GM21825 (cell line): ENCODE measurements at regions not wholly inside any gene's neighbourhood (a gene's known extent, or its start where the extent isn't known, plus 50 kb on each side); places are given as distances from the start of the nearest gene placed in this dataset.

Experiments
- ATAC-seq: cut with Tn5 transposase; IDR thresholded peaks from one replicate; pipeline ENCODE4 v1.9.1; 2021; ENCODE audit warnings: mild to moderate bottlenecking, moderate library complexity; ENCODE audit not compliant: unreplicated experiment

DNA sequence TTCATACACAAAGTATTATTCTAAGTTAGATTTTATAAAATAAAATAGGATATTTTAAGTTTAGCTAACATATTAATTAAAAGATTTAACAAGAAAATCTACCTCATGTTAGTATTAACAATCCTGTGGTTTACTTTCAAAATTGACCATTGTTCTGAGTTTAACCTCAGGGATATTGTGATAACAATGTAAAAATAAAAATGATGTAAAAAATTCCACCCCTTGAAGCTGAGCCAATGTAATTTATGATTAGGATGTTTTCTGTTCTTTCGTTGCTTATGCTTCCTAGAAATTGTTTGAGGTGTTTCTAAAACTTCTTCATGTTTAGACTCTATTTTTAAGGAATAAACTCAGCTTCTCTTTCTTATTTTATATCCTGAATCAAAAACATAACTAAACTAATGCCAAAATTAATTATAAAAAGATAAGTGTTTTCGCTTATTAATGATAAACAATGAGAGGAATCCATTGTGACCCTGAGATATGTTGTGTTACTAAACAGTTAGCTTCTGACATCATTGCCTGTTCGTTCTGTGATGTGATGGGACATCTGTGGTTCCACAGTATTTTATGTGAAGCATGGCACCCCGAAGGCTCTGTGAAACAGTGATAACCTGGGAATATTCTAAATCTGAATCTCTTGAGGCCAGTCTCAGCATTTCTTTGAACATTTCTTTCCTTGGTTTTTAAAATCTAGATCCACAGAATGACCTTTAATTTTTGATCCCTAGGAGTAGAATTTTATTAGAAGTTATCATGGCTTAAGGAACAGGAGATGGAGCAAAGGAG, 340.8 kb downstream of the ARL4A start:
- no peak for ATAC-seq

GRCh38 chr7:13028825-13029099, 341.3 kb downstream of the ARL4A start:
- ATAC-seq, result no peak

DNA sequence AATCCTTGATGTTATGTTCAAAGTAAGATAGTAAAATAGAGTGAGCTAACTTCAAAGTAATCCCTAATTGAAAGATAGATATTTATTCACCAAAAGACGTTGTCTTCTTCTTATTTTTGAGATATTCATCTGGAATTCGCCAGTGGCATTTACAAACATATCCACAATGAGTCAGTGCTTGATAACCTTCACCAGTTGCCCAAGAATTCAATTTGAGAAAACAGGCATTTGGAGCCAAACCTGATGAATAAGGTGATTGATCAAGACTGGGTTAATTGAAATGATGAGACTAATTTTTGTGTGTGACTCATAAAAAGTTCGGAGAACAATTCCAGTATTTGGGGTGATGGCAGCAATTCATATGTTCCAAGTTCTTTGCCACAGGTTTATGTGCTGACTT, 344.0 kb downstream of the ARL4A start:
- ATAC-seq, result no peak

GRCh38 chr7:13032084-13032483, 344.7 kb downstream of the ARL4A start:
- no peak for ATAC-seq

- no peak for ATAC-seq
Observed at GRCh38 chr7:13032576-13032975, 345.1 kb downstream of the ARL4A start.

GRCh38 chr7:13034693-13035092, 347.3 kb downstream of the ARL4A start:
- no peak for ATAC-seq

DNA sequence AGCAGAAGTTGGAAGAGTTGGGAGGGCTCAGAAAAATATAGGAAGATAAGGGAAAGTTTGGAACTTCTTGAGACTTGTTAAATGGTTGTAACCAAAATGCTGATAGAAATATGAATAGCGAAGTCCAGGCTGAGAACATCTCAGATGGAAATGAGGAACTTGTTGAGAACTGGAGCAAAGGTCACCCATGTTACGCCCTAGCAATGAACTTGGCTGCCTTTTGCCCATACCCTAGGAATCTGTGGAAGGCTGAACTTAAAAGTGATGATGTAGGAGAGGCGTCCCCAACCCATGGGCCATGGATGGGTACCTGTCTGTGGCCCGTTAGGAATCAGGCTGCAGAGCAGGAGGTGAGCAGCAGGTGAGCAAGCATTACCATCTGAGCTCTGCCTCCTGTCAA, 347.8 kb downstream of the ARL4A start:
- ATAC-seq, result no peak

GRCh38 chr7:13036256-13036780, 348.9 kb downstream of the ARL4A start:
- no peak for ATAC-seq

DNA sequence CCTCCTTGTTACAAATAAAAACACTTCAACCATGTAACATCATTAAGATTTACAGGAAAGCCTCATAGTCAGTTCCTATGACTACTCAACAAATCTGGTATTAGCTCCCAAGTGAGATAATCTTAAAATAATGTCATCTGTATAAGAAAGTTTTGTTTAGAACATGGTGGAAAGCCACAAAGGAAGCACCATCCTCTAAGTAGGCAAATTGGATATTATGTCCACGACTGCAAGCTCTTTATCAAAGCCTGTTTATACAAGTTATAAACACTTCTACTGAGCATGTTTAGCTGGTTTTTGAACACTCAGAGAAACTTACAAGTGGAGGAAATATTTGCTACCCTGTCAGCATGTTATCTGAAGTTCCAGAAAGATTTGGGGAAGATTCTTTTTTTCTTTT, 349.8 kb downstream of the ARL4A start:
- no peak for ATAC-seq

- ATAC-seq, result no peak
Observed at GRCh38 chr7:13041368-13041988, 354.0 kb downstream of the ARL4A start.

DNA sequence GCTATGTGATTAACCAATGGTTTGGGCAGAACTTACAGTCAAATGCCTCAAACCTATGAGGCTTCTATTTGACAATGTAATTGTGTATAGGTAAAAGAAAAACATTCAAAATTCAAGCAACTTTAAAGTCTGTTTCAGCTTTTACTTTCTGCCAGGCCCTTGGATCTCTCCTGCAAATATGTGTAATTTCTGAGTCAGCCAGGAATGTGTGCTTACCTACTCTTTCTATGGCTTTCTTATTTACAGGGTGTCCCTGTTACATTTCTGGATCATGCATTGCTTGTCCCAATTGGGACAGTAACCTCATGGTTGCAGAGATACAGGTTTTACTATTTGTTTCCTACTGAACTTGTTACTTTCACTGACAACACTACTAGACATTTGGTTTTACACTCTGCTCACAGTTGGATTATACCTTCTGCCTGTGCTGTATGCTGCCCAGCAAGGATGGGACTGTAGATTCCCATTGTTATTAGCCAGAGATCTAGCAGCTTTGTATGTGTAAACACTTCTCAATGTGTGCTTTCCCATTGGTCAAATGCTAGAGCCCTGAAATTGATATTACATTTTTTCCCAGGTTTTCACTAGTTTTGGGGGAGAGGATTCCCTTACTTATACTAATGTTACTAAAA, 355.3 kb downstream of the ARL4A start:
- no peak for ATAC-seq

- ATAC-seq, result no peak
Observed at GRCh38 chr7:13044309-13044708, 356.9 kb downstream of the ARL4A start.

DNA sequence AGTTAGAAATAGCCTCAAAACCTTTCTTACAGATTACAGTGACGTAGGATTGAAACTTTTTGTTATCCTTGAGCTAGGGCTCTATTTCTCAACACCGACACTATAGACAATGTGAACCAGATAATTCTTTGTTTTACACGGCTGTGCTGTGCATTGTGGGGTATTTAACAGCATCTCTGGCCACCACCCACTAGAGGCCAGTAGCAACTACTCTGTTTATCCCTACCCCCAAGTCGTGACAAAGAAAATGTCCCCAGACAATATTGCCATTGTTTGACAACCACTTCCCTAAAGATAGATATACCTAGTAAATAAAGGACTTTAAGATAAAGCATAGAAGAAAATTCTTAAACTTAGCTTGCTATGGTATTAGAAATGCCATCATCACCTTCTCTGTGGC, 359.6 kb downstream of the ARL4A start:
- peak; percentile 61 for ATAC-seq

DNA sequence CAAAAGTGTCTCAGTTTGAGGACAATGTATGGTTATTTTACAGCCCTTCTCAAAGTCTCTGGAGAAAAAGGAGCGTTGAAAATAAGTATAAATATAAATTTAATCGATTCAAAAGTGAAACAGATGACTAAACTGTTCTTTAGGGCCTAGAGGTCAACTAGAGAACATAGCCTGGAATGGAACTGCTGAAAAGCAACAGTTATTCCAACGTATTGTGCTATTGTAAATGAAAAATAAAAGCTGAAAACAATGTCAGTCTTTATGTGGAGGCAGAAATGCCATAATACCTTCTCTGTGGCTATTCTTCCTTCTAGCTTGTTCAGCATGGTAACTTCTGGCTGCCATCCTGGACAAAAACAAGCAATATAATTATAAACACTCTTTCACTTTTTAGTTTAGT, 362.5 kb downstream of the ARL4A start:
- ATAC-seq, result no peak

- ATAC-seq, result no peak
Observed at GRCh38 chr7:13050703-13051102, 363.3 kb downstream of the ARL4A start.

DNA sequence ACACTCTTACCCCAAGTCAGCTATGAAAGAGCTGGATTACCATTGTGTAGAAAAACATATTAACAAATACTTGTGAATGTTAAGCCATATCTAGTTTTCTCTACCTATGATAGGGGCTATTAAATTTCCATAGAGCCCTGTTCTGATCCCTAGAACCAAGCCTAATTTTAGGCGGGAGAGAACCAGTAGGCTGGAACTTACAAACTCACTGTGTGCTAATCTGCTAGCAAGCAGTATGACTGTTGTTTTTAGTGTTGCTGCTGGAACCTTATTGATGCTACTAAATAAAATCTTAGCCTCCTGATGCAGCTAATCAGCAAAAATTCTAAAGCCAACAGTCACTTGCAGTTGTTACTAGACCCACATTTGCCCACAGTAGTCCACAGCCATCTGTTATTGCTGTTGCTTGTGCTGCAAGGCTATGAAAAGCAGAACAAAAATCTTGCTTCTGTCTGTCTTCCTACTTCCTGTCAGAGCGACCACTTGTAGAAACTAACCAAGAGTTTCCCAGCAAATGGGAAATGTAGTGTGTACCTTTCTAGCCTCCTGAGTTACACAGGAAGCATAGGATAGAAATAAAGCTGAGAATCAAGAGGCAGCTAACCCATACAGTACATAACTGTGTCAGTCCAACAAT, 368.4 kb downstream of the ARL4A start:
- no peak for ATAC-seq

GRCh38 chr7:13057462-13058200, 370.2 kb downstream of the ARL4A start:
- ATAC-seq, result peak; percentile 94

- ATAC-seq, result no peak
Observed at GRCh38 chr7:13060173-13060572, 372.7 kb downstream of the ARL4A start.

DNA sequence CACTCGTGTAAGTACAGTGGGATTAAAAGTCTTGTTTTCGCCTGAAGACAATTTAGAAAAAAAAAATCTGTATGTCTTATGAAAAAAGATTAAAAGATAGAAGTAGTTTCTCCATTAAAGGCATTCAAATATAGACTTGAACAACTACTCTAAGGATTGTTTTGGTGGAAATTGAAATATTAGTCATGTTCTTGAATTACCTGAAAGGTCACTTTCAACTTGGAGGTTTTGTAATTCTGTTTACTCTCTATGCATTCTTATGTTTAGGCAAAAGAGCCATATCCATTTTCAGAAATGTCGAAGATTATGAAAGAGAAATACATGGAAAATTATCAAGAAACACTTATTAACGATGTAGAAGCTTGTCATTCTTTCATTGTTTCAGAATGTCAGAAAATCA, 373.7 kb downstream of the ARL4A start:
- no peak for ATAC-seq

- ATAC-seq, result no peak
Observed at GRCh38 chr7:13062631-13063030, 375.2 kb downstream of the ARL4A start.

DNA sequence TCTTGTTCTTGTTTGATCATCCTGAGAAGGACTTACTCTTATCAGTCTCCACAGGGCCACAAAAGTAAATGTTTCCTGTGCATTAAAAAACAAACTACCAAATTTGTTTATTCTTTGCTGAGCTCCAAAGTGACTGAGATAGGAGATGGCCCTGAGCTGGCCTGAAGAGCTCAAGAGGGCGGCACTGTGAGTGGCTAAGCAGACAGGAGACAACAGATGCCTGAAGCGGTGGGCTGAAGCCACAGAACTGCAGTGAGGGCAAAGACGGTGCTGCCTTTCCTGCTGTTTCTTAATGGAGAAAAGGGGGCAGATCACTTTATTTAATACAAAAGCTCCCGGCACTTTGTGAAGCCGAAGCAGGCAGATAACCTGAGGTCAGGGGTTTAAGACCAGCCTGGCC, 379.6 kb downstream of the ARL4A start:
- no peak for ATAC-seq
